GM23248 (cell line): ENCODE measurements at regions not wholly inside any gene's neighbourhood (a gene's known extent, or its start where the extent isn't known, plus 50 kb on each side); places are given as distances from the start of the nearest gene placed in this dataset.

Experiments
- EZH2 ChIP-seq: fragments of 200-600 bp; sonication (generic); IDR thresholded peaks from 2 replicates; pipeline ENCODE4 v1.6.1; 2018; ENCODE audit warnings: antibody characterized with exemption, mild to moderate bottlenecking; ENCODE audit not compliant: insufficient read depth, poor library complexity, severe bottlenecking
- EZH2phosphoT487 ChIP-seq: fragments of 200-600 bp; sonication (generic); IDR thresholded peaks from 2 replicates; pipeline ENCODE4 v1.6.1; 2018; ENCODE audit warnings: antibody characterized with exemption, moderate library complexity, mild to moderate bottlenecking, low read depth; ENCODE audit not compliant: insufficient read depth

DNA sequence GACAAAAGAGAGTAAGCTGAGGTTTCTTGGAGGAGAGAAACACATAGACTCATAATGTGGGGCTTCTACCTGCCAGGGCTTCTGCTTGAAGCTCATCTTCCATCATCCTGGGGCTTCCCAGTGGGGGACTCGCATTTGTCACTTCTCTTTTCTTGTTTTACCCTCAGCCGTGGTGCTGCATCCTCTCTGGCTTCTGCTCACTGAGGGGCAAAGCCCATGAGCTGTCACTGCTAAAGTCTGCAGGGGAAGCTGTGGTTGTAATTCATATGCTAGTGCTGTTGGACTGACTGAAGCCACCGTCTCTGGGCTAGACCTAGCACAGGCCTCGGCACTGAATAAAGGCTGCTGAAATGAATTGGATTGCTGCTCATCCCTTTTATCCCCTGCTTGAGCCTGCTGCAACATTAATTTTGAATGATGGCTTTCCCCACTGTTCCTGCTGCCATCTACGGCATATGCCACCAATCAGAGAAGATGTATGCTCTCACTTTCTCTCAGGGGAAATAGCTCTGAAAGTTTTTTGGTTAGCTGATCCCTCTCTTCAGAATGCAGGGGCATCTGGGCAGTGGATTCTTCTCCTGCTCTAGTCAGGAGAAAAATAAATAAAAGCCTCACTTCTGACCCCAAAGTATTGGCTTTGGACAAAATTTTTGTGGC is 568.4 kb upstream of the MAP3K7 start:
- TF ChIP-seq EZH2 (no peak), EZH2phosphoT487 (no peak)
